H9 (cell line): ENCODE measurements at regions not wholly inside any gene's neighbourhood (a gene's known extent, or its start where the extent isn't known, plus 50 kb on each side); places are given as distances from the start of the nearest gene placed in this dataset.

Source experiments
- DNase-seq: peaks from one replicate; pipeline ENCODE4 v3.0.0-alpha.2; 2017
- H2AFZ ChIP-seq: one replicate; pipeline ENCODE4 v1.6.1; 2013; ENCODE audit warnings: mild to moderate bottlenecking, low read length, control low read depth, moderate library complexity
- H2AK5ac ChIP-seq: 2 replicates; pipeline ENCODE4 v1.6.1; 2013; ENCODE audit warnings: low read length, control low read depth, mixed read lengths; ENCODE audit not compliant: insufficient read length
- H2BK120ac ChIP-seq: one replicate; pipeline ENCODE4 v1.6.1; 2013; ENCODE audit warnings: low read depth, mild to moderate bottlenecking, low read length, control low read depth, inconsistent platforms; ENCODE audit not compliant: poor library complexity, severe bottlenecking
- H2BK12ac ChIP-seq: 2 replicates; pipeline ENCODE4 v1.6.1; 2013; ENCODE audit warnings: low read length, control low read depth, mixed read lengths, low read depth; ENCODE audit not compliant: insufficient read length
- H2BK15ac ChIP-seq: 2 replicates; pipeline ENCODE4 v1.6.1; 2013; ENCODE audit warnings: low read depth, low read length, control low read depth
- H2BK20ac ChIP-seq: one replicate; pipeline ENCODE4 v1.6.1; 2013; ENCODE audit warnings: low read depth, mild to moderate bottlenecking, low read length, control low read depth, inconsistent platforms; ENCODE audit not compliant: poor library complexity, severe bottlenecking
- H2BK5ac ChIP-seq: 2 replicates; pipeline ENCODE4 v1.6.1; 2013; ENCODE audit warnings: low read length, control low read depth, mixed read lengths; ENCODE audit not compliant: insufficient read length
- H3K14ac ChIP-seq: 2 replicates; pipeline ENCODE4 v1.6.1; 2013; ENCODE audit warnings: low read length, control low read depth; ENCODE audit not compliant: insufficient read depth
- H3K18ac ChIP-seq: 2 replicates; pipeline ENCODE4 v1.6.1; 2013; ENCODE audit warnings: low read depth, mild to moderate bottlenecking, mixed read lengths, low read length, control low read depth; ENCODE audit not compliant: insufficient read length
- H3K23ac ChIP-seq: 2 replicates; pipeline ENCODE4 v1.6.1; 2013; ENCODE audit warnings: low read length, control low read depth, mixed read lengths, low read depth; ENCODE audit not compliant: insufficient read length
- H3K23me2 ChIP-seq: 2 replicates; pipeline ENCODE4 v1.6.1; 2013; ENCODE audit warnings: low read depth, mild to moderate bottlenecking, mixed read lengths, low read length, control low read depth; ENCODE audit not compliant: insufficient read length, poor library complexity, severe bottlenecking
- H3K27ac ChIP-seq: 2 replicates; pipeline ENCODE4 v1.5.1; 2013; ENCODE audit warnings: low read length, control low read depth, mixed read lengths, low read depth; ENCODE audit not compliant: insufficient read length
- H3K27me3 ChIP-seq: 2 replicates; pipeline ENCODE4 v1.6.1; 2013; ENCODE audit warnings: low read length, control low read depth, inconsistent platforms; ENCODE audit not compliant: insufficient read depth
- H3K4ac ChIP-seq: 2 replicates; pipeline ENCODE4 v1.6.1; 2013; ENCODE audit warnings: low read depth, mild to moderate bottlenecking, control low read depth, inconsistent platforms, low read length, moderate library complexity
- H3K4me1 ChIP-seq: 2 replicates; pipeline ENCODE4 v1.6.1; 2013; ENCODE audit warnings: low read length, control low read depth, inconsistent platforms; ENCODE audit not compliant: insufficient read depth
- H3K4me2 ChIP-seq: 2 replicates; pipeline ENCODE4 v1.6.1; 2013; ENCODE audit warnings: low read length, control low read depth, mixed read lengths; ENCODE audit not compliant: insufficient read length, insufficient read depth
- H3K56ac ChIP-seq: 2 replicates; pipeline ENCODE4 v1.6.1; 2013; ENCODE audit warnings: low read depth, mild to moderate bottlenecking, mixed read lengths, low read length, control low read depth; ENCODE audit not compliant: insufficient read length
- H3K79me1 ChIP-seq: 2 replicates; pipeline ENCODE4 v1.6.1; 2013; ENCODE audit warnings: low read depth, mild to moderate bottlenecking, moderate library complexity, low read length, control low read depth, inconsistent platforms; ENCODE audit not compliant: insufficient read depth, poor library complexity, severe bottlenecking
- H3K79me2 ChIP-seq: 2 replicates; pipeline ENCODE4 v1.6.1; 2013; ENCODE audit warnings: low read length, control low read depth, inconsistent platforms; ENCODE audit not compliant: insufficient read depth
- H3K9ac ChIP-seq: 2 replicates; pipeline ENCODE4 v1.6.1; 2013; ENCODE audit warnings: low read length, control low read depth, mixed read lengths; ENCODE audit not compliant: insufficient read length; ENCODE audit errors: extremely low read depth
- H3K9me3 ChIP-seq: one replicate; pipeline ENCODE4 v1.6.1; 2013; ENCODE audit warnings: low read depth, low read length, inconsistent platforms; ENCODE audit not compliant: control insufficient read depth
- H3T11ph ChIP-seq: one replicate; pipeline ENCODE4 v1.6.1; 2013; ENCODE audit warnings: mild to moderate bottlenecking, low read length, control low read depth, inconsistent platforms
- H4K20me1 ChIP-seq: one replicate; pipeline ENCODE4 v1.6.1; 2013; ENCODE audit not compliant: control insufficient read depth, insufficient read length, insufficient read depth
- H4K5ac ChIP-seq: 2 replicates; pipeline ENCODE4 v1.6.1; 2013; ENCODE audit warnings: low read depth, mild to moderate bottlenecking, mixed read lengths, low read length, control low read depth; ENCODE audit not compliant: insufficient read length
- H4K8ac ChIP-seq: replicated peaks from 2 replicates; pipeline ENCODE4 v1.6.1; 2013; ENCODE audit warnings: low read length, control low read depth, mixed read lengths, low read depth; ENCODE audit not compliant: insufficient read length
- H4K91ac ChIP-seq: 2 replicates; pipeline ENCODE4 v1.6.1; 2013; ENCODE audit warnings: low read depth, mild to moderate bottlenecking, moderate library complexity, mixed read lengths, low read length, control low read depth; ENCODE audit not compliant: insufficient read length
- H3K27ac Mint-ChIP-seq, 3 experiments: 2 replicates in 2 of 3; 3 replicates in 1 of 3; pipeline ENCODE4 v1.8.0; 2020 to 2021; ENCODE audit warnings: mixed read lengths in 3 of 3, mild to moderate bottlenecking in 1 of 3, moderate library complexity in 1 of 3
- H3K27me3 Mint-ChIP-seq: 2 replicates; pipeline ENCODE4 v1.8.0; 2021; ENCODE audit warnings: low read depth, mild to moderate bottlenecking, moderate library complexity, mixed read lengths
- H3K36me3 Mint-ChIP-seq, 3 experiments: 2 replicates in 2 of 3; 3 replicates in 1 of 3; pipeline ENCODE4 v1.8.0; 2020 to 2021; ENCODE audit warnings: low read depth in 3 of 3, mixed read lengths in 3 of 3; ENCODE audit not compliant: insufficient read depth in 1 of 3
- H3K4me1 Mint-ChIP-seq, 2 experiments: 2 replicates each; pipeline ENCODE4 v1.8.0; 2020; ENCODE audit warnings: mixed read lengths in 2 of 2
- H3K4me3 Mint-ChIP-seq, 2 experiments: 2 replicates in 1 of 2; 3 replicates in 1 of 2; pipeline ENCODE4 v1.8.0; 2020 to 2021; ENCODE audit warnings: mild to moderate bottlenecking in 2 of 2, mixed read lengths in 2 of 2, moderate library complexity in 1 of 2
- H3K9me3 Mint-ChIP-seq, 2 experiments: 2 replicates in 1 of 2; 3 replicates in 1 of 2; pipeline ENCODE4 v1.8.0; 2020; ENCODE audit warnings: mild to moderate bottlenecking in 2 of 2, mixed read lengths in 2 of 2, moderate library complexity in 1 of 2
- WGBS: extraction: QIAGEN DNeasy Blood & Tissue Kit; methylation state at CpG from one replicate; pipeline ENCODE4 v1.1.7; 2013; ENCODE audit warnings: missing lambda C conversion rate, low lambda C conversion rate, mixed read lengths; ENCODE audit not compliant: insufficient read length; ENCODE audit errors: extremely low coverage; 5-methylcytosine and 5-hydroxymethylcytosine counted together
- TF ChIP-seq, protein P1 (sequence below): fragments of 200-600 bp; sonication (generic); conservative IDR thresholded peaks from 3 replicates; pipeline ENCODE4 v1.8.0; 2021; ENCODE audit warnings: antibody characterized with exemption, mild to moderate bottlenecking

GRCh38 chr22:48288376-48288940 is 1526.0 kb downstream of the TBC1D22A start:
- Histone ChIP-seq H2BK120ac (no peak overlapping the region), H3K14ac (no peak overlapping the region), H3K9me3 (no peaks in the 10 kb centered on the region), H3K4ac (no peak overlapping the region), H3K18ac (no peak overlapping the region), H2AFZ (no peak overlapping the region), H2BK20ac (no peak overlapping the region), H3K23ac (no peak overlapping the region), H2BK15ac (no peak overlapping the region), H2AK5ac (no peak overlapping the region), H3K27ac (no peak overlapping the region), H4K20me1 (no peaks in the 10 kb centered on the region), H3K79me1 (no peaks in the 10 kb centered on the region), H3K9ac (no peak overlapping the region), H3K23me2 (no peaks in the 10 kb centered on the region), H3K4me1 (no peaks in the 10 kb centered on the region), H2BK5ac (no peak overlapping the region), H4K5ac (no peak overlapping the region), H4K8ac (no peak overlapping the region), H3T11ph (no peak overlapping the region), H3K27me3 (no peaks in the 10 kb centered on the region), H2BK12ac (no peak overlapping the region), H3K56ac (no peak overlapping the region), H3K79me2 (no peaks in the 10 kb centered on the region), H4K91ac (no peak overlapping the region), H3K4me2 (no peak overlapping the region)
- WGBS, result no CpG with 5 or more reads among the region's 3 CpGs
- Mint-ChIP-seq H3K27ac (no peak overlapping the region; a peak in 1 of 7 replicates), H3K36me3 (0 out of 7 replicates have a peak, but pooled peaks cover 0 to 10% (median 0%) of the 10 kb centered on the region in 3 experiments), H3K4me3 (no peak overlapping the region), H3K9me3 (peaks cover 4 to 5% of the 10 kb centered on the region in 2 experiments; a peak in 4 of 5 replicates), H3K27me3 (peaks cover 3% of the 10 kb centered on the region; the same call in 1 of the 2 replicates), H3K4me1 (peaks cover 15 to 16% of the 10 kb centered on the region in 2 experiments)
- DNase-seq, result no peak
- TF ChIP-seq, protein P1, sequence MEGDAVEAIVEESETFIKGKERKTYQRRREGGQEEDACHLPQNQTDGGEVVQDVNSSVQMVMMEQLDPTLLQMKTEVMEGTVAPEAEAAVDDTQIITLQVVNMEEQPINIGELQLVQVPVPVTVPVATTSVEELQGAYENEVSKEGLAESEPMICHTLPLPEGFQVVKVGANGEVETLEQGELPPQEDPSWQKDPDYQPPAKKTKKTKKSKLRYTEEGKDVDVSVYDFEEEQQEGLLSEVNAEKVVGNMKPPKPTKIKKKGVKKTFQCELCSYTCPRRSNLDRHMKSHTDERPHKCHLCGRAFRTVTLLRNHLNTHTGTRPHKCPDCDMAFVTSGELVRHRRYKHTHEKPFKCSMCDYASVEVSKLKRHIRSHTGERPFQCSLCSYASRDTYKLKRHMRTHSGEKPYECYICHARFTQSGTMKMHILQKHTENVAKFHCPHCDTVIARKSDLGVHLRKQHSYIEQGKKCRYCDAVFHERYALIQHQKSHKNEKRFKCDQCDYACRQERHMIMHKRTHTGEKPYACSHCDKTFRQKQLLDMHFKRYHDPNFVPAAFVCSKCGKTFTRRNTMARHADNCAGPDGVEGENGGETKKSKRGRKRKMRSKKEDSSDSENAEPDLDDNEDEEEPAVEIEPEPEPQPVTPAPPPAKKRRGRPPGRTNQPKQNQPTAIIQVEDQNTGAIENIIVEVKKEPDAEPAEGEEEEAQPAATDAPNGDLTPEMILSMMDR, result no peak
